ENCODE measurements at regions not wholly inside any gene's neighbourhood (a gene's known extent, or its start where the extent isn't known, plus 50 kb on each side); places are given as distances from the start of the nearest gene placed in this dataset.
"Not testable (repeated sequence)": the region's sequence is repeated elsewhere in the genome, so short reads cannot be mapped to it uniquely, and the experiment has no call there.

DNA sequence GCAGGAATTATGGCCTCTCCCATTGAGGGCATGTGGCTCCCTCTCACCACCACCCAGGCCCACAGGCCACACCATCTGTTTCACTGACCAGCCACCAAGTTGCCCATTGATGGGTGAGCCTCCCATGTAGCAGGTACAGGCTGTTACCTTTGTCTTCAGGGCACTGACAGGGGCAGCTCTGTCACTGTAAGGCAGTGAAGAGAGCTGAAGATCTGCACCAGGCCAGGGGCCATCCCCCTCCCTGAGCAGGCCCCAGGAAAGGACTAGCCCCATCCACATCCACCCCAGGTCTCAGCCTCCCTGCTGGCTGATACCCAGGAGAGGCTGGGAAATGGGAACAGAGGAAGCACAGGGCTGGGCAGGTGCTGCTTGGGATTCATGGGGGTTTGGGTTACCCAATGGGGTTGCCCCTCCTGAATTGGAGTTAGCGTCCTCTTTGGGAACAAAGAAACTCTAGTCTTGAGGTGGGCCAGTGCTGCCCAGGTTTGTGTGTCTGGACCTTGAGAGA lies 1691.4 kb downstream of the TP53TG3F start:
- Histone ChIP-seq H3K36me3 (no peaks in the 10 kb centered on the region), H3K27me3 (replicated peaks; ENCODE audit: insufficient read depth) (no peaks in the 10 kb centered on the region), H3K4me3 (no peak overlapping the region), H3K27ac (no peak overlapping the region), H3K4me1 (replicated peaks) (no peaks in the 10 kb centered on the region), H3K9me3 (no peaks in the 10 kb centered on the region)
- no peak for DNase-seq (ENCODE audit: low spot score)
- TF ChIP-seq, protein P1, sequence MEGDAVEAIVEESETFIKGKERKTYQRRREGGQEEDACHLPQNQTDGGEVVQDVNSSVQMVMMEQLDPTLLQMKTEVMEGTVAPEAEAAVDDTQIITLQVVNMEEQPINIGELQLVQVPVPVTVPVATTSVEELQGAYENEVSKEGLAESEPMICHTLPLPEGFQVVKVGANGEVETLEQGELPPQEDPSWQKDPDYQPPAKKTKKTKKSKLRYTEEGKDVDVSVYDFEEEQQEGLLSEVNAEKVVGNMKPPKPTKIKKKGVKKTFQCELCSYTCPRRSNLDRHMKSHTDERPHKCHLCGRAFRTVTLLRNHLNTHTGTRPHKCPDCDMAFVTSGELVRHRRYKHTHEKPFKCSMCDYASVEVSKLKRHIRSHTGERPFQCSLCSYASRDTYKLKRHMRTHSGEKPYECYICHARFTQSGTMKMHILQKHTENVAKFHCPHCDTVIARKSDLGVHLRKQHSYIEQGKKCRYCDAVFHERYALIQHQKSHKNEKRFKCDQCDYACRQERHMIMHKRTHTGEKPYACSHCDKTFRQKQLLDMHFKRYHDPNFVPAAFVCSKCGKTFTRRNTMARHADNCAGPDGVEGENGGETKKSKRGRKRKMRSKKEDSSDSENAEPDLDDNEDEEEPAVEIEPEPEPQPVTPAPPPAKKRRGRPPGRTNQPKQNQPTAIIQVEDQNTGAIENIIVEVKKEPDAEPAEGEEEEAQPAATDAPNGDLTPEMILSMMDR (IDR thresholded peaks at IDR 0.05): no peak
- no peak for TF ChIP-seq POLR2A (IDR thresholded peaks at IDR 0.05)
- TF ChIP-seq POLR2AphosphoS5 (IDR thresholded peaks at IDR 0.05): no peak
- intact Hi-C loops (cut with DNase I): no loop called here
- 63% methylated on average over 1 of the region's 1 CpG for WGBS

DNA sequence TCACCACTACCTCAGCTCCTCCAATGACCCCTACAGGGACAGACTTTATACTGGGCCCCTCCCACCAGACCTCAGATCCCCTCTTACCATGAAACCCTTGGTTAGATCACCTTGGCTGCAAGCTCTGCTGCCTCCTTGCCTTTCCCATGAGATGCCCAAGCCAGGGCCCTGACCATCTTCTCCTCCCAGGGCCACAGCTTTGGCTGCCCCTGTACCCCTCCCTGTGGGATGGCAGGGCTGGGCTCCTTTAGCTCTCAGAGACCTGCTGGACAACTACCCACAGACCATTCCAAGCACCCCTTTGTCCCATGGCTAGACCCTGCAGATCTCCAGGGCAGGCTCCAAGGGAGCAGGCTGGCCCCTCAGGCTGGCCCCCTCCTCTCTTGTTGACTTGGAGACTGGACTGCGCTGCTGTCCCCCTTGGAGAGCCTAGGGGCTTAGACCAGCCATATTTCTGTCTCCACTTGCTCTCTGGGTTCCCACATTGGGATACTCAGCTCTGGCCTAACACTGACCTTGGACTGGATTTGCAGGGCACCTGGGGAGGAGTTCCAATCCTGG lies 1692.7 kb downstream of the TP53TG3F start:
- TF ChIP-seq POLR2A (IDR thresholded peaks at IDR 0.05) (no peak), POLR2AphosphoS5 (IDR thresholded peaks at IDR 0.05) (no peak)
- TF ChIP-seq, protein P1 (IDR thresholded peaks at IDR 0.05): no peak
- Histone ChIP-seq H3K36me3 (no peaks in the 10 kb centered on the region), H3K4me1 (replicated peaks) (no peaks in the 10 kb centered on the region), H3K9me3 (no peaks in the 10 kb centered on the region), H3K27me3 (replicated peaks; ENCODE audit: insufficient read depth) (no peaks in the 10 kb centered on the region), H3K4me3 (no peak overlapping the region), H3K27ac (no peak overlapping the region)
- DNase-seq (ENCODE audit: low spot score): no peak
- intact Hi-C loops (cut with DNase I): no loop called here
- 7% methylated on average over 1 of the region's 1 CpG for WGBS

DNA sequence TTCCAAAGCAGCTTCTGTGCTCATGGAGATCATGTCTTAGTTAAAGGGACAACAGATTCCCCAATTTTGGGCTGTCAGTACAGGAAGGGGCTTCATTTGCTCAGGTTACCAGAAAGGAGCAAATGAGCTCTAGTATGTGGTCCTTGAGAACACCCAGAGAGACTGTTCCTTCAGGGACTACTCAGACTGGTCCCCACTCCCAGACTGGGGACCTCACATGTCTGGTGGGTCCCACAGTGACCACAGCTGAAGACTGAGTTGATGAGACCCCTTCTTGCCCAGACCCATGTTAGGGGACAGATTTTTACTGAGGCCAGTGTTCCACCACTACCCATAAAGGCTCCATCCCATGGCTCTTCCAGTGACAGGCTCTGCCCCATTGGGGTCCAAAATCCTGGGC lies 1695.2 kb downstream of the TP53TG3F start:
- TF ChIP-seq POLR2AphosphoS5 (IDR thresholded peaks at IDR 0.05) (no peak), POLR2A (IDR thresholded peaks at IDR 0.05) (no peak)
- TF ChIP-seq, protein P1 (IDR thresholded peaks at IDR 0.05): no peak
- intact Hi-C loops (cut with DNase I): no loop called here
- no peaks in the 10 kb centered on the region for H3K36me3 ChIP-seq
- H3K27ac ChIP-seq: no peak overlapping the region
- no peaks in the 10 kb centered on the region for H3K27me3 ChIP-seq (replicated peaks; ENCODE audit: insufficient read depth)
- no peak overlapping the region for H3K4me3 ChIP-seq
- no peaks in the 10 kb centered on the region for H3K9me3 ChIP-seq
- DNase-seq (ENCODE audit: low spot score): no peak
- no peaks in the 10 kb centered on the region for H3K4me1 ChIP-seq (replicated peaks)

DNA sequence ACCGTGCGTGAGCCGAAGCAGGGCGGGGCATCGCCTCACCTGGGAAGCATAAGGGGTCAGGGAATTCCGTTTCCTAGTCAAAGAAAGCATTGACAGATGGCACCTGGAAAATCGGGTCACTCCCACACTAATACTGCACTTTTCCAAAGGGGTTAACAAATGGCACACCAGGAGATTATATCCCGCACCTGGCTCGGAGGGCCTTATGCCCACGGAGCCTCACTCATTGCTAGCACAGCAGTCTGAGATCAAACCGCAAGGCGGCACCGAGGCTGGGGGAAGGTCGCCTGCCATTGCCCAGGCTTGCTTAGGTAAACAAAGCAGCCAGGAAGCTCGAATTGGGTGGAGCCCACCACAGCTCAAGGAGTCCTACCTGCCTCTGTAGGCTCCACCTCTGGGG lies 1698.1 kb downstream of the TP53TG3F start:
- H3K9me3 ChIP-seq; H3K4me1 ChIP-seq (replicated peaks); intact Hi-C loops (cut with DNase I); DNase-seq (ENCODE audit: low spot score); H3K27me3 ChIP-seq (replicated peaks; ENCODE audit: insufficient read depth); H3K36me3 ChIP-seq; H3K4me3 ChIP-seq; H3K27ac ChIP-seq: not testable (repeated sequence)
- 75% methylated on average over 12 of the region's 15 CpGs for WGBS

DNA sequence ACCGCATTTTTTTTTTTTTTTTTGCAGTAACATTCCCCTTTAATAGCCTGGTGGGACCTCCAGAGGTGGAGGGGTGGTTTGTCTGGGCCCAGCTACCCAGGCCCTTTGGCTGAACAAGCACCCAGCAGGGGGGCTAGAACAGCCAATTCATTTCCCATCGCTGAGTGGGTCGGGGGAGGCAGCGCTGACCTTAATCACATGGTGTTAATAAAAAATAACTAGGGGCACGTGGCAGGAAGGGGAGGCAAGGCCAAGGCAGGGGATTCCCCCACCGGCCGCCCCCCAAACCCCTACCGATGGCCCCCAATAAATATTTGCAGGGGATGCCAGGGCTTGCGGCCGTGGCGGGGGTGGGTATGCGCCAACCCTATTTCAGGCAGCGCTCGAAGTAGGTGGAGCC lies 1709.9 kb downstream of the TP53TG3F start:
- H3K4me1 ChIP-seq (replicated peaks); DNase-seq (ENCODE audit: low spot score); intact Hi-C loops (cut with DNase I); H3K4me3 ChIP-seq; H3K27me3 ChIP-seq (replicated peaks; ENCODE audit: insufficient read depth); H3K27ac ChIP-seq; H3K36me3 ChIP-seq; H3K9me3 ChIP-seq: not testable (repeated sequence)
- WGBS: 69% methylated on average over 14 of the region's 14 CpGs

DNA sequence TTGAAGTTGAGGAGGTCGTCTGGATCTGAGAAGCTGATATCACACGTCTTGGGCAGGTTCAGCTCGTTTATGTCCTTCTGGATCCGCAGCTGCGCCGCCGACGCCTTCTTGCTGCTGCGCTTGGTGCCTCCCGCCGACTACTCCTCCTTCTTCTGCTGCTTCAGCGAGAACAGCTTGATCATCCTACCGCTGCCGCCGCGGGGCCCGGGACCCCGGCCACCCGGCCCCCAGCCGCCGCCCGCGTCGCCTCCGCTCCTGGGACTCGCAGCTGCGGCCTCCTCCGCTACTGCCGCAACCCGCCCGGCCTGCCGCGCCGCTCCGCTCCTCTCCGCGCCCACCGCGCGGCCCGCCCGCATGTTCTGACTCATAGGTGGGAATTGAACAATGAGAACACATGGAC lies 1710.6 kb downstream of the TP53TG3F start:
- H3K4me3 ChIP-seq; H3K36me3 ChIP-seq; intact Hi-C loops (cut with DNase I); H3K27ac ChIP-seq; DNase-seq (ENCODE audit: low spot score); H3K9me3 ChIP-seq; H3K27me3 ChIP-seq (replicated peaks; ENCODE audit: insufficient read depth); H3K4me1 ChIP-seq (replicated peaks): not testable (repeated sequence)
- 63% methylated on average over 42 of the region's 42 CpGs for WGBS

Data from prostate gland (tissue), 2 donors.